NCI-H748 (cell line): ENCODE measurements at regions not wholly inside any gene's neighbourhood (a gene's known extent, or its start where the extent isn't known, plus 50 kb on each side); places are given as distances from the start of the nearest gene placed in this dataset.
"Not testable (repeated sequence)": the region's sequence is repeated elsewhere in the genome, so short reads cannot be mapped to it uniquely, and the experiment has no call there.

Experiments used
- DNase-seq: peaks from one replicate; lab custom pipeline; 2025; ENCODE audit not compliant: unreplicated experiment; lab: John Stamatoyannopoulos, UW

DNA sequence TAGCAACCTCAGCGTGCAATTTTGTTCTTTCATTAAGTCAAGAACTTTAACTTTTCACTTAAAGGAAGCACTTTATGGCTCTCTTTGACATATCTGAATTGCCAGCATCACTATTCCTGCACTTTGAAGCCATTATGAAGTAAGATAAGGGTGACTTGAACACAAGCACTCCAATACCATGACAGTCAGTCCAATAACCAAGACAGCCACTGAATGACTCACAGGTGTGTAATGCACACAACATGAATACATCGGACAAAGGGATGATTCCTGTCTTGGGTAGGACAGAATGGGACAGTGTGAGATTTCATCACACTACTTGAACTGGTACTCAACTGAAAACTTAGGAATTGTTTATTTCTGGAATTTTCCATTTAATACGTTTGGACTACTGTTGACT, 233.7 kb upstream of the IPO5 start:
- no peak for DNase-seq

- no peak for DNase-seq
Measured at GRCh38 chr13:97720896-97721295, 232.6 kb upstream of the IPO5 start.

DNA sequence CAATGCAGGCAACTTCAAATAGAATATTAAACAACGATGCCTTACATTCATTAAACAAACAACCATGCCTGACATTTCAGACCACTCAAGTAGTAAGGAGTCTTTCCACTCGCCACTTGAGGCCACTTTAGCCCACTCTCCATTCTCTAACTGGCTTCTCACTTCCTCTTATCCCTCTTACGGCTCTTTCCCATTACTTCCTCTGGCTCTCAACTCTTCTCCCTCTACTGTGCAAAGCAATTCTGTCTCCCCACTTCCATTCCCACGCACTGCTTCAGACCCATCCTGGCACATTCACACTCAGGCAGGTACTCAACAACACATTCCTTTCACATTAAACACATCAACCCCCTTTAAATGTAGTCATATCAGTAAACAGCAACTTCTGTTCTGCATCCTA, 229.8 kb upstream of the IPO5 start:
- no peak for DNase-seq

DNA sequence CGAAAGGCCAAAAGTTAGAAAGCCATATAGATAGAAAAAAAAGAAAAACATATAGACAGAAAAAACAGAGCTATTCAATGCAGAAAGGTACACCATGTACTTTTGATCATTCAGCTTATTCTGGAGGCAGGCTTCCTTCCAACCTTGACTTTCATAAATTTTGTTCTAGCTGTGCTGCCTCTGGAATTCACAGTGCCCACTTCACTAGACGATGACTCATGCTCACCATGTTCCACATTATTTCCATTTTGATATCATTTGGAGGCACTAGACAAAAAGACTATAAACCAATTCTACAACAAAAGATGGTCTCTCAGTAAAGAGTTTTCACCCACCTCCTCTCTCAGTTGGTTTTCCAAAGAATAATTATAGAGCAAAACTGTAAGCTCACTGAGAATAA, 229.0 kb upstream of the IPO5 start:
- no peak for DNase-seq

- no peak for DNase-seq
Measured at GRCh38 chr13:97726664-97727280, 226.7 kb upstream of the IPO5 start.

DNA sequence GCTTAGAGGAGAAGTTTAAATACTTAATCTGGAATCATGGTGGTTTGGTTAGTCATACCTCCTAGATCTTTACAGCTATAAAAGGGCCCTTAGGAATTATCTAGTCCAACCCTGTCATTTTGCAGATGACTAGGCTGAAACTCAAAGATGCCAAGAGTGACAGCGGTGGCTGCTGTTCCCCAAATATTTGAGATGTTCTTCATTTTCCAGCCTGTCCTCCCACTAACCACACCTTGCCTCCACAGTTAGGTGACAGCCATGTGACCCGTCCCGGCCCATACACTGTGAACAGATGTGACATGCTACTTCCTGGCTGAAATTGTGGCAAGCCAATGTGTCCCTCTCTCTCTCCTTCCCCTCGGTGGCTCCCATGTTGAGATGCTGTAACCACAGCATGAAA, 225.5 kb upstream of the IPO5 start:
- no peak for DNase-seq

DNA sequence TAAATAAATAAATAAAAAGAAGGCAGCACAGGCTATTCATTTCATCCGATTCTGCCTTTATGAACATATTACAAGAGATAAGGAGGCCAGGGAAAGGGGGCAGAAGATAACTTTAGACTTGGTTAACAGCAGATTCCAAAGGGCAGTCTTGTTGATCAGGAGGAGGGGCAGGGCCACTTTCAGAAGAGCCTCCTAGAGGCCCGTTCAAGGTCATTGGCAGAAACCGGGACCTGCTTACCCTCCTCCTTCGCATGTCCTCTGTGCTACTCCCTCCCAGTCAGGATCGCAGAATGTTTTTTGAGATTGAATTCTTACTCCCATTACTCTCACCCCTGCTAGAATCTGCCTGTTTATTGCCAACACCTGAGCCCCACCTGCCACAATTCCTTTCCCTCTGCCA, 217.0 kb upstream of the IPO5 start:
- DNase-seq: no peak

DNA sequence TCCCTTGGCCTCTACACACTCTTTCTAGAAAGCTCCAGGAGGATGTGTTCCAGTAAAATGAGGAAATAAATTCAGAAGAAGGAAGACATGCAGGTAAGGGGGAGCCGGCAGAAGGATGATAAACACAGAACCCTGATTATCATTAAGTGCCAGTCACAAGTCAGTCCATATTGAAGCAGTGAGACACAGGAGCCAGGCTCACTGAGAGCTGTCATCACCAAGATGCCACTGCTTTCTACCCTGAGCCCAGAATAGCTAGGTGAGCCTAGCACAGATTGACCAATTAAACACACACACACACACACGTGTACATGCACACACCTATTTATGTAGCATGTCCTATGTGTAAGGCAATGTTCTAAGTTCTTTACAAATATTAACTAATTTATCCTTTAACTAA, 211.4 kb upstream of the IPO5 start:
- no peak for DNase-seq

- DNase-seq: no peak
Measured at GRCh38 chr13:97743938-97744337, 209.5 kb upstream of the IPO5 start.

- DNase-seq: no peak
Measured at GRCh38 chr13:97746649-97747048, 206.8 kb upstream of the IPO5 start.

DNA sequence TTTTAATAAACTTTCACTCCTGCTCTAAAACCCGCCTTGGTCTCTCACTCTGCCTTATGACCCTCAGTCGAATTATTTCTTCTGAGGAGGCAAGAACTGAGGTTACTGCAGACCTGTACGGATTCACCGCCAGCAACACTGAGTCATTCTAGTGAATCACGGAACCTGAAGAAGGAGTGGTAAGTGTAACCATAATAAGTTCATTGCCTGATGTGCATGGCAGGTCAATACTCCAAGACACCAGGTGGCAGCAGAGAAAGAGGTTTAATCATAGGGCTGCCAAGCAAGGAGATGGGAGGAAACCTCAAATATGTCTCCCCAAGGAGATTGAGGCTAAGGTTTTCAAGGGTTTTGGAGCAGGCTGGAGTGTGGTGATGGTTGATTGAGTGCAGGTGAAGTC, 204.3 kb upstream of the IPO5 start:
- peak; percentile 27 for DNase-seq

DNA sequence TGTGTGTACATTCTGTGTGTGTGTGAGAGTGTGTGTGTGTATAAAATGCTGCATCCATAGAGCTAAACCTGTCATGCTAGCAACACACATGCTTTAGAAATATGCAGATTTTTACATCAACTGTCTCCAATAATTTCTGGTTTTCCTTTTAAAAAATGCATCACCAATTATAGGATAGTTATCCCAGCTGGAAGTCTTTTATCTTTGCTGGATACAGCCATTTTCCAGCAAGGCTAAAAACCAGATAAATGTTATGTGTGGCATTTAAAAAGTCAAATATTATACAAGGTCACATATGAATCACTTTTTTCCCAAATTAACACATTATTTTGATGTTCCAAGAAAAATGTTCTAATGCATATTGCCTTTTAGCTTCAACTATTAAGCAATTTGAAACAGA, 202.0 kb upstream of the IPO5 start:
- DNase-seq: no peak

- peak; percentile 89 for DNase-seq
Measured at GRCh38 chr13:97752961-97753668, 200.4 kb upstream of the IPO5 start.

DNA sequence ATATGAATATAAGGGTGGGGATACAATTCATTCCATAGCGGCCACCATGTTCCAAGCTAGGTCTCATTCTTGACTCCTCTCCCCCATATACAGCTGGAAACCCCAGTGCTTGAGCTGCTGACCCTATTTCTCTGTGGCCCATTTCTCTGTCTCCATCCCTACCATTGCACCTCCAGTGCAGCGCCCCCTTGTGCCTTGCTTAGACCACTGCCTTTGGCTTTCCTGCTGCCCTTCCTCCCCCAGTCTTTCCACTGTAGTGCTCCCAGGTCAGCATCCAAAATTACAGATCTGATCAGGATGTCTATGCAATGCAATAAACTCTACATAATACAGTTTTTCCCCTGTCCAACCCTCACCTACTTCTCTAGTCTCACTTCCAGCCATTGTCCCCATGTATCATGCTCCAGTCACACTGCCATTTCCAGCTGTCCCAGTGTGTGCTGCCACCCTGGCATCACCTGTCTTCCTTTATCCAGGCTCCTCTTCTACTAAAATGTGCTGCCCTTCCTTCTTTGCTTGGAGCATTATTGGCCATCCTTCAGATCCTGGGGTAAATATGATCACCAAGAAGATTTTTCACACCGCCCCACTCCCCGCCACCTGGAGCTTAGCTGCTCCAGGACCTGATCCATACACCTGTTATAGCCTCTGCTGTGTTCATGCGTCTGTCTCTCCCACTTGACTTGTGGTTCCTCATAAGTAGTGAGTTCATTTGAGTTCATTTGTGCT, 199.4 kb upstream of the IPO5 start:
- DNase-seq: no peak

- no peak for DNase-seq
Measured at GRCh38 chr13:97757807-97758206, 195.7 kb upstream of the IPO5 start.

GRCh38 chr13:97758317-97758716, 195.2 kb upstream of the IPO5 start:
- no peak for DNase-seq

GRCh38 chr13:97761796-97762540, 191.5 kb upstream of the IPO5 start:
- DNase-seq: no peak

GRCh38 chr13:97766749-97767148, 186.7 kb upstream of the IPO5 start:
- no peak for DNase-seq

DNA sequence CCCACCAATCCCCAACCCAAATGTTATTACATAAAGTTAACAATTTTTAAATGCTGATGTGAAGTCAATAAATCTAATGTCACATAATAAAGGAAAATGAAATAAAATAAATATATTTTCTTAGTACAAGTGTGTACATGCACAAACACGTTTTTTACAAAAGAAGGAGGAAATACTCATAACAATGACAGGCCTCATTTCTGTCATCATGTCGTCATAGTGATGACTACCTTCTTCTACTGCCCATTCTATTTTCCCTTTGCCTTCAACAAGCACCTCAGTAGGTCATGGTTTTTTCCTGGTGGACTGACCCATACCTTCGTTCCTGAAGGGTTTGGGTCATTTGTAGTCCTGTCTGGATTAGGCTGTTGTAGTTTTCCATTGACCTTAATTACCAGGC, 185.3 kb upstream of the IPO5 start:
- no peak for DNase-seq

- not testable (repeated sequence) for DNase-seq
Measured at GRCh38 chr13:97770231-97770630, 183.2 kb upstream of the IPO5 start.

GRCh38 chr13:97772466-97772865, 181.0 kb upstream of the IPO5 start:
- DNase-seq: peak; percentile 20
